DOHH2 (cell line): ENCODE measurements at regions not wholly inside any gene's neighbourhood (a gene's known extent, or its start where the extent isn't known, plus 50 kb on each side); places are given as distances from the start of the nearest gene placed in this dataset.

Source experiments
- H3F3A ChIP-seq: fragments of 200-600 bp; sonication (generic), shearing (Covaris generic); 2 replicates; pipeline ENCODE4 v1.6.0; 2016; ENCODE audit warnings: antibody characterized with exemption, mild to moderate bottlenecking; ENCODE audit not compliant: control insufficient read depth, insufficient read depth
- H3K27ac ChIP-seq: fragments of 200-600 bp; sonication (generic); 2 replicates; pipeline ENCODE4 v1.5.1; 2014; ENCODE audit warnings: low read depth, mild to moderate bottlenecking, low read length, moderate library complexity
- H3K27me3 ChIP-seq: fragments of 200-600 bp; sonication (generic); 2 replicates; pipeline ENCODE4 v1.6.1; 2014; ENCODE audit warnings: mild to moderate bottlenecking, low read length, mixed read lengths; ENCODE audit not compliant: control insufficient read depth
- H3K36me3 ChIP-seq: fragments of 200-600 bp; sonication (generic); 2 replicates; pipeline ENCODE4 v1.6.1; 2014; ENCODE audit warnings: mild to moderate bottlenecking, low read length, moderate library complexity, mixed read lengths; ENCODE audit not compliant: control insufficient read depth
- H3K4me1 ChIP-seq: fragments of 200-600 bp; sonication (generic); 2 replicates; pipeline ENCODE4 v1.6.1; 2014; ENCODE audit warnings: mild to moderate bottlenecking, low read length, mixed read lengths; ENCODE audit not compliant: control insufficient read depth
- H3K4me2 ChIP-seq: fragments of 200-600 bp; sonication (generic); 2 replicates; pipeline ENCODE4 v1.6.0; 2014; ENCODE audit warnings: mild to moderate bottlenecking, low read length, moderate library complexity
- H3K4me3 ChIP-seq: fragments of 200-600 bp; sonication (generic); 2 replicates; pipeline ENCODE4 v1.5.1; 2014; ENCODE audit warnings: mild to moderate bottlenecking, low read length, mixed read lengths
- H3K79me2 ChIP-seq: fragments of 200-600 bp; sonication (generic); 2 replicates; pipeline ENCODE4 v1.6.1; 2014; ENCODE audit warnings: mild to moderate bottlenecking, low read length, mixed read lengths; ENCODE audit not compliant: control insufficient read depth
- H3K9me2 ChIP-seq: fragments of 200-600 bp; sonication (generic); replicated peaks from 2 replicates; pipeline ENCODE4 v1.6.1; 2014; ENCODE audit warnings: mild to moderate bottlenecking, low read length, mixed read lengths; ENCODE audit not compliant: control insufficient read depth
- H3K9me3 ChIP-seq: fragments of 200-600 bp; sonication (generic); 2 replicates; pipeline ENCODE4 v1.6.1; 2014; ENCODE audit warnings: antibody characterized with exemption, low read length, mixed read lengths; ENCODE audit not compliant: control insufficient read depth, insufficient read depth
- H4K20me1 ChIP-seq: fragments of 200-600 bp; sonication (generic); 2 replicates; pipeline ENCODE4 v1.6.0; 2014; ENCODE audit warnings: low read depth, mild to moderate bottlenecking, antibody characterized with exemption, low read length, moderate library complexity; ENCODE audit not compliant: control insufficient read depth, insufficient read depth
- EZH2phosphoT487 ChIP-seq: fragments of 200-600 bp; sonication (generic); IDR thresholded peaks from 2 replicates; pipeline ENCODE4 v1.6.1; 2017; ENCODE audit warnings: borderline replicate concordance, mild to moderate bottlenecking, antibody characterized with exemption, low read length, moderate library complexity, mixed read lengths
- TF ChIP-seq, protein P1 (sequence below): fragments of 200-600 bp; sonication (generic); IDR thresholded peaks from one replicate; pipeline ENCODE4 v1.5.1; 2014; ENCODE audit warnings: antibody characterized with exemption, mild to moderate bottlenecking, low read depth, low read length; ENCODE audit not compliant: poor library complexity, severe bottlenecking

DNA sequence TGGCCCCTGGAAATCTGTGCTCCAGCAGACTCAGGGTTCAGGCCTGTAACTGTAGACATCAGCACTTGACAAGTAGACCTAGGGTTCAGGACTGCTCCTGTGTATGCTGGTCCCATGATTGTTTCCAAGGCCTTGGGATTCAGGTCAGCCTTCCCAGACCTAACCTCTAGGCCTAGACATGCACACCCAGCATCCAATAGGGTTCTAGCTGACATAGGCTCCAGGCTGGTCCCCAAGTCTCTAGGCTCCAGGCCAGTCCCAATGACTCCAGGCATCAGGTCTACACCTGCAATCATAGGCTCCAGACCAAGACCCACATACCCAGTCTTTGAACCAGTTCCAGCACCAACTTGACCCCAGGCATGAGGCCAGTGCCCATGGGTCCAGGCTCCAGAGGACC, 166.2 kb upstream of the GRIA4 start:
- Histone ChIP-seq H3F3A (no peaks in the 10 kb centered on the region), H3K9me2 (no peaks in the 10 kb centered on the region), H3K9me3 (peaks cover 2% of the 10 kb centered on the region; the same call in 1 of the 2 replicates), H4K20me1 (no peaks in the 10 kb centered on the region), H3K27ac (no peak overlapping the region), H3K27me3 (no peaks in the 10 kb centered on the region), H3K4me1 (no peaks in the 10 kb centered on the region), H3K36me3 (no peaks in the 10 kb centered on the region), H3K4me2 (no peak overlapping the region), H3K79me2 (no peaks in the 10 kb centered on the region), H3K4me3 (no peak overlapping the region)
- TF ChIP-seq, protein P1, sequence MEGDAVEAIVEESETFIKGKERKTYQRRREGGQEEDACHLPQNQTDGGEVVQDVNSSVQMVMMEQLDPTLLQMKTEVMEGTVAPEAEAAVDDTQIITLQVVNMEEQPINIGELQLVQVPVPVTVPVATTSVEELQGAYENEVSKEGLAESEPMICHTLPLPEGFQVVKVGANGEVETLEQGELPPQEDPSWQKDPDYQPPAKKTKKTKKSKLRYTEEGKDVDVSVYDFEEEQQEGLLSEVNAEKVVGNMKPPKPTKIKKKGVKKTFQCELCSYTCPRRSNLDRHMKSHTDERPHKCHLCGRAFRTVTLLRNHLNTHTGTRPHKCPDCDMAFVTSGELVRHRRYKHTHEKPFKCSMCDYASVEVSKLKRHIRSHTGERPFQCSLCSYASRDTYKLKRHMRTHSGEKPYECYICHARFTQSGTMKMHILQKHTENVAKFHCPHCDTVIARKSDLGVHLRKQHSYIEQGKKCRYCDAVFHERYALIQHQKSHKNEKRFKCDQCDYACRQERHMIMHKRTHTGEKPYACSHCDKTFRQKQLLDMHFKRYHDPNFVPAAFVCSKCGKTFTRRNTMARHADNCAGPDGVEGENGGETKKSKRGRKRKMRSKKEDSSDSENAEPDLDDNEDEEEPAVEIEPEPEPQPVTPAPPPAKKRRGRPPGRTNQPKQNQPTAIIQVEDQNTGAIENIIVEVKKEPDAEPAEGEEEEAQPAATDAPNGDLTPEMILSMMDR, result no peak
- TF ChIP-seq EZH2phosphoT487, result no peak

DNA sequence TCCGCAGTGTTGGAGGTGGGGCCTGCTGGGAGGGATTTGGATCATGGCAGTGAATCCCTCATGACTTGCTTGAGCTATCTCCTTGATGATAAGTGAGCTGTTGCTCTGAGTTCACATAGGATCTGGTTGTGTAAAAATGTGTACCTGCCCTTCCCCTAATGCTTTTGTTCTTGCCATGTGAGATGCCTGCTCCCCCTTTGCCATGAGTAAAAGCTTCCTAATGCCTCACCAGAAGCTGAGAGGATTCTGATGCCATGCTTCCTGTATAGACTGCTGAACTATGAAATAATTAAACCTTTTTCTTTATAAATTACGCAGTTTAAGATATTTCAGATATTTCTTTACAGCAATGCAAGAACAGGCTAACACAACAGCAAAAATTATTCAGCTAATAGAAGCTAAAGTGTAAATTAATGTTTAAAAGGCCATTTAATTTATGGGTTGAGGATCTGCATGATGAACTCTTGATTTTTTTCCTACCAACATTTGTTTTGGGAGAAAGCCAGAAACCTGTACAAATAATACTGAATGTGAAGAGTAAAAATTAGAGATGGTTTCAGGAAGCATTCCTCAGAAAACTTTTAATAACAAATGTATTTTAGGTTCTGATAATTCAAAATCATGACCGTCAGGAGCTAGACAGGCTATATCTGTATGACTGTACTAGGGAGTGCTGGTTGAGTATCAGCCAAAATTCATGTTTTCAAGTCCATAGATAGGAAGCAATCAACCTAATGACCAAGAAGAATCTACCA, 177.5 kb upstream of the GRIA4 start:
- TF ChIP-seq EZH2phosphoT487, result no peak
- TF ChIP-seq, protein P1, result no peak
- H3K9me3 ChIP-seq, result no peaks in the 10 kb centered on the region
- H4K20me1 ChIP-seq, result no peaks in the 10 kb centered on the region
- no peaks in the 10 kb centered on the region for H3K36me3 ChIP-seq
- H3K27me3 ChIP-seq, result no peaks in the 10 kb centered on the region
- no peak overlapping the region for H3K4me3 ChIP-seq
- no peaks in the 10 kb centered on the region for H3K9me2 ChIP-seq
- H3F3A ChIP-seq, result no peaks in the 10 kb centered on the region
- no peak overlapping the region for H3K4me2 ChIP-seq
- H3K79me2 ChIP-seq, result no peaks in the 10 kb centered on the region
- H3K4me1 ChIP-seq, result no peaks in the 10 kb centered on the region
- no peak overlapping the region for H3K27ac ChIP-seq

DNA sequence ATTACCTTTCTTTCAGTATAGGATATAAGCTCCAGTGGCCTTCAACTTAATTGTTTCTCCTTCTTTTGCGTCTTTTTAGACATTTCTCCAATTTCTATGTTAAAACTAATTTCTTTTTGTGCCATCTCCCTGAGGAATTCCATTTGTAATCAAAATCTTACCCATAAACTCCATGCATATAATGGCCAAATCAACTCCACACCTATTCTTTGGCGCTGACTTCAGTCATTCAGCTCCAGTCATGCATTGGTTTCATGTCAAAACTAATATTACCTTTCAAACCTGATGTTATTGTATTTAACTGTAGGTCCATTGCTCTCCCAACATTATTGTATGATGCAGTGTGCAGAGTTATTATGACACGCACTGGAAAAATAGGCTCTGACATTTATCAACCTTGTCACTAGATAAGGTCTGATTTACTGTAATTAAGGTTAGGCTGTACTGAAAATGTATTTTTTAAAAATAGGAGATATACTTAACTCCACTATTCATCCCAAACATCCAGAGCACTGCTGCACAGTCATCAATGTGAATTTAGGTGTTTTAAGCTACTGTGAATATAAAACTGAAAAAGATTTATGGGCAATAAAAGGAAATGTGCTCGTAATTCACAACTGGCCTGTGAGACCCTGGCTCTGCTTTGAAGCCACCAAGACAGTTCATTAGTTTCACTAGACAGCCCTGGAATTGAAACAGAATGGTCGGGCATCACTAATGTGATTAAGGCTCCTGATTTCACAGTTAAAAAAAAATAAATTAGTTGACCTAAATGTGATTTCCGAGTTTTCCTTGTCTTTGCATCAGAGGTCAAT, 180.6 kb upstream of the GRIA4 start:
- Histone ChIP-seq H4K20me1 (no peaks in the 10 kb centered on the region), H3K27ac (no peak overlapping the region), H3K27me3 (no peaks in the 10 kb centered on the region), H3K4me2 (no peak overlapping the region), H3K4me1 (no peaks in the 10 kb centered on the region), H3F3A (no peaks in the 10 kb centered on the region), H3K9me3 (no peaks in the 10 kb centered on the region), H3K36me3 (no peaks in the 10 kb centered on the region), H3K79me2 (no peaks in the 10 kb centered on the region), H3K9me2 (no peaks in the 10 kb centered on the region), H3K4me3 (no peak overlapping the region)
- TF ChIP-seq, protein P1, result no peak
- TF ChIP-seq EZH2phosphoT487, result no peak
